Breast epithelium (tissue), 3 donors: ENCODE measurements at regions not wholly inside any gene's neighbourhood (a gene's known extent, or its start where the extent isn't known, plus 50 kb on each side); places are given as distances from the start of the nearest gene placed in this dataset.
A peak's percentile ranks its signal among the peaks of the same experiment; 100 is the strongest.

Source experiments
- CTCF ChIP-seq, 3 donors: fragments of 450-650 bp; IDR thresholded peaks; one replicate each; pipeline ENCODE4 v1.5.1; 2016 to 2017; ENCODE audit warnings: antibody characterized with exemption in 3 of 3, mild to moderate bottlenecking in 3 of 3, moderate library complexity in 3 of 3
- POLR2AphosphoS5 ChIP-seq, 3 donors: sonication (generic); formaldehyde crosslinking; IDR thresholded peaks; one replicate each; pipeline ENCODE4 v1.6.1; 2017; ENCODE audit warnings: antibody characterized with exemption in 3 of 3

- TF ChIP-seq CTCF (IDR thresholded peaks at IDR 0.05): peak in 2 of 3 donors; percentile 18 to 23
- TF ChIP-seq POLR2AphosphoS5 (IDR thresholded peaks at IDR 0.05): no peak
Measured at GRCh38 chr13:33487575-33488243, 202.2 kb upstream of the STARD13 start.
